COLO829 (cell line): ENCODE measurements at regions not wholly inside any gene's neighbourhood (a gene's known extent, or its start where the extent isn't known, plus 50 kb on each side); places are given as distances from the start of the nearest gene placed in this dataset.
A peak's percentile ranks its signal among the peaks of the same experiment; 100 is the strongest.

Experiments used
- DNase-seq: peaks from one replicate; pipeline ENCODE4 v3.0.0; 2012; ENCODE audit warnings: low spot score

DNA sequence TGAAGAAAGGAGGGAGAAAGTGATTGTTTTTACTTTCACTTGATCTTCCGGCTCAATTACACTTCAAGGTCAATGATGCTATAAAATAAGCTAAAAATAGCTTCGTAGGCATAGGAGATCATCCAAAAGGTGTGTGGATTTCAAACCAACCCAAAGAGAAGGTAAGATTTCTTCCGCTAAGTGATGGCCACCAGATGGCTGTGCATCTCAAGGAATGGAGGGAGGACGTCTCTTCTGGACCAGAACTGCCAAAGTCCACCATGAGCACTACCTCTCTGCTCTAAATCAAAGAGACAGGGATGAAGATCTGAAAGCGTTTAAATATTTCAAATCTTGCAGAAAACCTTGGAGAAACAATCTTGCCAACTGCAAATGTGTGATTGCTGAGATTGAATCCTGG, 199.1 kb upstream of the ZPLD1 start:
- no peak for DNase-seq

DNA sequence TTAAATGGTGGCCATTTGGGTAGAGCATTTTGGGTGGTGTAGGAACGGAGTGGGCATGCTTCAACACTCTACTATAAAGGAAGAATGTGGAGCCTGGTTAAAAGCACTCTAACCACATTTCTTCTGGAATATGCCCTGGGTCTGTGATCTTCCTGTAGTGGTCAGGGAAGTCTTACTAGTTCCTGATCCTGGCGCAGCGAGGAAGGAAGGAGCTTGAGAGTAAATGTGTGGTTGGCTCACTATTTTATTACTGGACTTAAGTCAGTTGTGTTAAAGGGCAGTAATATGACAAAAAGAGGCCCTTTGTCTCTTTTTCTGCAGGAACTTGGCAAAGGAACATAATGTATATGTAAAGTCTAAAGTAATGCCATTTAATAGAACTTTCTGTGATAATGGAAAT, 197.6 kb upstream of the ZPLD1 start:
- no peak for DNase-seq

DNA sequence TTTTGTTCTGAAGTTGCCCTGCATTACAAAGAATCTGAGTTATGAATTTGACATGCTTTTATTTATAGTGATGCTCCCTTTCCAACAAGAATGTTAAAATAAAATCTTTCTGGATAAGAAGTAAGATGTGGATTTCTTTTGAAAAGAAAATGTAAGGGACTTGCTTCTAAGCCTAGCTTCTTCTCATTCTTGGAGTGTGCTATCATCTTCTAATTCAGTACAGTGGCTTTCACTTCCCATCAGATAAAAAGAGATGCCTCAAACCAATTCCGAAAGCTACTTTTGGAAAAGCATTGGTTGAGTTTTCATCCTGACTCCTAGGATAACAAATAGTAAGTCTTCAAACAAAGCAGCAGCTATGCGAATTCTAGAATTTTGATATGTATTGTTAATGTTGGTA, 197.0 kb upstream of the ZPLD1 start:
- DNase-seq = no peak

DNA sequence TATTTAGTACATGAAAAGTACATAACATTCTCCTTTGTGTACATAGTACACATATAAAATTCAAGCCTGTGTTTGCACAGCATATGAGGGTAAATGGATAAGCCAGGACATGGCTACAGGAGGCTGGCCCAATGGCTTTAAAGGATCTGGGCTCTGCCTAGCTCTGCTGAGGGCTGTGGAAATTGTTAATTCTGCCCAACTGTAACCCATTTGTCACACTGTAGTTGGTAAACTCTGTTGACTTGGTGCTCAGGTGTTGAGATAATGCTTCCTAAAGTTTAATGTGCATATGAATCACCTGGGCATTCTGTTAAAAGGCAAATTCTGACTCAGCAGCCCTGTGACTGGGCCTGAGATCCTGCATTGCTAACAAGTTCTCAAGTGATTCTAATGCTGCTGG, 196.5 kb upstream of the ZPLD1 start:
- DNase-seq = no peak

DNA sequence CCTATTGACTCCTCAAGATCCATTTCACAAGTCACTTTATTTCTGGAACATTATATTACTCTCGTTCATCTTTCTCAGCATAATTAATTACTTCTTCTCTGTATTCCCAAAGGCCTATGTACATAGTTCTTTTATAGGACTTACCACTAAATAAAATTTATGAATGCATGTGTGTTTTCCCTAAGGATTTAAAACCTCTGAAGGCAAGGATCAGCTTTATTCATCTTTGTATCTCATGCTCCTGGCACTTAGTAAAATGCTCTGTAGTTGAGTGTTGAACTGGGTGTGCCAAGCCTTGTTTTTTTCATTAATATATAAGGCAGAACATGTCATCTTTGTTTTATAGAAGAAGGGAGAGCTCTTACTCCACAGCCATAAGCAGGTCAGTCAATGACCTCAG, 194.1 kb upstream of the ZPLD1 start:
- peak; percentile 51 for DNase-seq

DNA sequence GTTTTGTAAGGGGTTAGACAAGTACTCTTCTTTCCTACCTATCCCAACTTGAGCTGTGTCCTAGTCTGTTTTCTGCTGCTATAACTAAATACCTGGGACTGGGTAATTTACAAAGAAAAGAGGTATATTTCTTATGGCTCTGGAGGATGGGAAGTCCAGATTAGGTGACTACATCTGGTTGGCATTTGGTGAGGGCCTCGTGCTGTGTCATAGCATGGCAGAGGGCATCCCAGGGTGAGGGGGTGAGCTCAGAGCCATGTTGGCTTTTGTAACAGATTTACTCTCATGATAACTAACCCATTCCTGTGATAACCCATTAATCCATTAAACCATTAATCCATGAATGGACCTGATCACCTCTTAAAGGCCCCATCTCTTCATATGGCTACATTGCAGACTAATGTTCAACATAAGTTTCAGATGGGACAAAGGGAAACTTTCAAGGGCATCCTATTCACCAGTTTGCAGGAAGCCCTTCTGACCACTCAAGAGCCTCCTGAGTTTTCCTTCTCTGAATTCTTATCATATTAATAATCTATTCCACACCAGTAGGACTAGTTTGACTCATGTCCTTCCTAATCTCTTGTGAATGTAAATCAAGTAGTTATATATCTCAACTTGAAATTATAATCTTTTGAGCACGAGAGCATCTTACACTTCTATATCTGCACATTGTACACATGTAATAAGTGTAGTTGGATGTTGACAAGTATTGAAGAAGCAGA, 185.7 kb upstream of the ZPLD1 start:
- no peak for DNase-seq

DNA sequence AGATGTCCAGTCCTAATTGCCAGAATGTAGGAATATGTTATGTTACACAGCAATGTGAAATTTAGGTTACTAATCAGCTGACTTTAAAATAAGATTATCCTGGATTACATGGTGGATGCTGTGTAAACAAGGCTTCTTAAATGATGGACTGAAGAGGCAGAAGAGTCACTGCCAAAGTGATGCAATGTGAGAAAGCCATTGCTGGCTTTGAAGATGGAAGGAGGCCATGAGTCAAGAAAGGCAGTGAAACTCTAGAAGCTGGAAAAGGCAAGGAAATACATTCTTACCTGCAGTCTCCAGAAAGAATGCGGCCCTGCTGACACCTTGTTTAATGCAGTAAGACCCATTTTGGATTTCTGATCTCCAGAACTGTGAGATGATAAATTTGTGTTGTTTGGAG, 179.1 kb upstream of the ZPLD1 start:
- no peak for DNase-seq

DNA sequence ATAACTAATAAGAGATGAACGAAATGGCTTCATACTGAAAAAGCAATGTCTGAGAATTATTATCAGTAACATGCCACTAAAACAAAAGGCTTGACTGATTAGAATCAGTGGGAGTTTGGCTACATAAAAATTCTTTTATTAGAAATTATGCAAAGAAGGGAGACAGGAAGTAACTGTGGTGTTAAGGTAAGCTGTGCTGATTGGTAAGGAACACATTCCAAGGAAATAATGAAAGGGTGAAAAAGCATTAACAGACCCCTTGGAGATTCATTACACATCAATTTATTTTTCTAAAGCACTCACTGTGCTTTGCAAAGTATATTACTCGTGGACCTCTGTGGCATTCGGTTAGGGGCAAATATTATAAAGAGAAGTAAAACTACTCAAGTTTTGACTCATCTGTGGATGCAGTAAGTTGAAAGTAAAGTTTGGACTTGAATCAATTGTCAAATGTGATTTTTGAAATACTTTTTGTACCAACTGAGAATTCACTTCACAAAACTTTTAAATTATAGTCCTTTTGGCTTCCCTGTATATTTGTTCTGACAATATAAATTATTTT, 176.1 kb upstream of the ZPLD1 start:
- peak; percentile 32 for DNase-seq

DNA sequence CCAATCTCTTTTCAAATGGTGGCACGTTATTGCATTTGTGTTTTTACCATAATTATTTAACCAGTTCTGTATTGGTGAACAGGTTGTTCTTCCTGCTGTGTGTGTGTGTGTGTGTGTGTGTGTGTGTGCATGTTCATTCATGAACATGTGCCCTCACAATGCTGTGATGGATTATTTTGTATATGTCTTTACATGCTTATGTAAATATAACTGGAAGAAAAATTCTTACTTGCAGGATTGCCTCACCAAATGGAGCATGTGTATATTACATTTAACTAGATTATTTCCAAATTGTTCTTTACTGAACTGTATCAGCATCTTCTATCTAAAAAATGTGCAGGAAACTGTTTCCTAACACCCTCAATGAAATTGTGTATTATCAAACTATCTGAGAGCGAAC, 175.2 kb upstream of the ZPLD1 start:
- DNase-seq = no peak

DNA sequence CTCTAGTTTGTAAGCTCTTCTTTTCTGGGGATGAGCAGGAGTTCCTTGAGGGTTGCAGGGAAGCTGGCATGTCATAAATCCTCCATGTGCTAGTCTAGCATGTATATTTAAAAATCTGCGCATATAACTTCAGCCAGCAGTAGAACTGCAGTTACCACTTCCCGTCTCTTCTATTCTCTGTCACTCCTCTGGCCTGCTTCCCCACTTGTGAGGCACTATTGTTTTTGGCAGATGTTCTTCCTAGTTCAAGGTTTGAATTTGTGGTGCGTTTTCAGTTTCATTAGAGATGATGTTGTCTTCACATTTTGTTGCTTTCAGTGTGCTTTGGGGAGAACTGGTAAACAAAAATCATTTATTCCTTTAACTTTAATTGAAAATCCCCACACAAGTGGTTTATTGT, 169.1 kb upstream of the ZPLD1 start:
- no peak for DNase-seq

DNA sequence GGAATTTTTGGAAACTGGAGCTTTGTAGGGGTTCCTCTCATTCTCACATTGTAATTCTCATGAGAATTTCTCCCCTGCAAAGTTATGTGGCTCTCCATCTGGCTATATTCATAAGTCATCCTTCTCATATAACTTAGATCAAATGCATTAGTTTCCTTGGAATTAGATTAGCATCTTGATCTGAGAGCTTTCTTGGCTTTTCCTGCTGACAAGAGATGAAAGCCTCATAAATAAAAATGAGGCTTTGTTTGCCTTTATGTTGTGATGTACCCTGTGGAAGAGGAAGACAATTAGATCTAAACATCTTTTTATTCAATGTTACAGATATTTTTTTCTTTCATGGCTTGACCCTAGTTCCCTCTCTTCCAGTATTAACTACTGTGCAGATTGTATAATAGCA, 165.4 kb upstream of the ZPLD1 start:
- DNase-seq = no peak

DNA sequence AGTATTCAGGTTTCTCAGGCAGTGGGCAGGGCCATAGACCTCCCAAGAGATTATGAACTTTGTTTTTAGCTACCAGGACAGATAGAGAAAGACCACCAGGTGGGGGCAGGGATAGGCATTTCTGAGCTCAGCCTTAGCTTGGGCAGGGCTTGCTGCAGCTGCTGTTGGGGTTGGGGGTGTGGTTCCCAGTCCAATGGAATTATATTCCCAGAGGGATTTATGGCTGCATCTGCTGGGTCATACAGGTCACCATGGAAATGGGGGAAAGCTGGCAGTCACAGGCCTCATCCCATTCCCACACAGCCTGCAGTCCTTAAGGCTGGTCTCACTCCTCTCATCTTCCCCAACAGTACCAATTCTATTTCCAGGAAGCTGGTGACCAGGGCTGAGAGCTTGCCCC, 144.6 kb upstream of the ZPLD1 start:
- DNase-seq = no peak

DNA sequence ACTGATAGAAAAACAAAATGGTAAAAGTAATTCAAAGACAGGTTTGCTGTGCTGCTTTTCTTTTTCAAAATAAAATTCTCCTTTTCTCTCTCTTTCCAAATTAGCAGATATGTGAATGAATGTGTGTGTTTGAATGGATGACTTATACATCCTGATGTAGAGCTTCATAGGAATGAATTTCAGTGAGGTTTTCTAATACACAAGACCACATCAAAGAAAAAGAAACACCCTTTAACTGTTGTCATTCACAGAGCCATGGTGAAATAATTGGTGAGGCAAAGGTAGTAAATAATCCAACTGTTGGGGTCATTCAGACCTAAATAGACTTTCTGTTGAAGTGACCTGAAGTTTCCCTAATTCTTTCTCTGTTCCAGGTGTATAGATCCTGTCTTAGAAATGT, 139.1 kb upstream of the ZPLD1 start:
- no peak for DNase-seq

DNA sequence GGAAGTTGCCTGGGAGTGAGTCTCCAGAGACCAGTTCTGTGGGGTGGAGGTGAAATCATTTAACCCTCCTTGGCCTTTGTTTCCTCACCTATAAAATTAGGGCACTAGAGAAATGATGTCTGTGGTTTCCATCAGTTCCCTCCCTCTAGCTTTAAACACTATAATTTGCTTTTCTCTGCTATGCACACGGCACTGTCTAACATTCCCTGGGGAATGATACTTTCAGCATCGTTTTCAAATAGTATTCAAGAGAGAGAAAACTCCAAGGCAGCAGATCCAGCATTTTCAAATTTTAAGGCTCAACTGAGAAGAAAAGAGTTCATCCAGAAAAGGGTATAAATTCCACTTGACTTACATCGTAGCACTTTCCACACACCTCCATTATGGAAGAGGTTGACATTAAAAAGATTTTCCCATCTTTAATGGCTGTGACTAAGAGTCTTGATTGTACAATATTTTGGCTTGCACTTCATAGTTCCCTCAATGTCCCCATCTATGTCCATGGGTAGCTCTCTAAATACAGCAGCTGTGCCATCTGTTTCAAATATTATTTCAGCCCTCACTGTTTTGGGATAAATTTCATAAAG, 137.7 kb upstream of the ZPLD1 start:
- DNase-seq = no peak

DNA sequence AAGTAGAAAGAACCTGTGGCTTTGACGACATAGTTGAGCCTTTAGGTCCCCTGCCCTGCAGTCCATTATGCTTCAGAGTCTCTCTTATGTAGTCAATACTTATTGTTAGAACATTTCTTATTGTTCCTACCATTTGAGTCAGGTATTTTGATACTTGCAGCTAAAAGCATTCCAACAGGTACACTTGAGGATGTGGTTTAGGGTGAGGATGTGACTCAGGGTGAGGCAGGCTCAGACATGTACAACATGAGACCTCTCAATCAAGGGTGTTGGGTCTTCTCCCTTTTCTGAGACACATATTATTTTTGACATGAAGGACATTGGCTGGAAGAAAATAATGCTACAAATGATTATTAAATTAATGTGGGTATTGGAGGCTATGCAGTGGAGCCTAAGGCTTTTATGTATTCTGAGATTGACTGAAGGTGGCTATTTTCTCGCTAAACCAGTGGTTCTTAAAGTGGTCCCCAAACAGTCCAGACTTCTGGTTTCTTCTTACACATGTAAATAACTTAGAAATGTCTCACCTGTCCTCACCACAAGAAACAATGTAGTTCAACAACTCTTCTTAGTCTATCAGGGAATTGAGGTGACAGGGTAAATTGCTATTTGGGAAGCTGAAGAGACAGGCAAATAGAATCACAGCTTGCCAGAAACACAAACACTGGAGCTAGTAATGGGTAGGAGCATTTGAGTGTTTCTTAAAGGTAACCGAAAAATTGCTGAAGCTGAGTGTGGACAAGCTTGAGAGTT, 135.5 kb upstream of the ZPLD1 start:
- no peak for DNase-seq

DNA sequence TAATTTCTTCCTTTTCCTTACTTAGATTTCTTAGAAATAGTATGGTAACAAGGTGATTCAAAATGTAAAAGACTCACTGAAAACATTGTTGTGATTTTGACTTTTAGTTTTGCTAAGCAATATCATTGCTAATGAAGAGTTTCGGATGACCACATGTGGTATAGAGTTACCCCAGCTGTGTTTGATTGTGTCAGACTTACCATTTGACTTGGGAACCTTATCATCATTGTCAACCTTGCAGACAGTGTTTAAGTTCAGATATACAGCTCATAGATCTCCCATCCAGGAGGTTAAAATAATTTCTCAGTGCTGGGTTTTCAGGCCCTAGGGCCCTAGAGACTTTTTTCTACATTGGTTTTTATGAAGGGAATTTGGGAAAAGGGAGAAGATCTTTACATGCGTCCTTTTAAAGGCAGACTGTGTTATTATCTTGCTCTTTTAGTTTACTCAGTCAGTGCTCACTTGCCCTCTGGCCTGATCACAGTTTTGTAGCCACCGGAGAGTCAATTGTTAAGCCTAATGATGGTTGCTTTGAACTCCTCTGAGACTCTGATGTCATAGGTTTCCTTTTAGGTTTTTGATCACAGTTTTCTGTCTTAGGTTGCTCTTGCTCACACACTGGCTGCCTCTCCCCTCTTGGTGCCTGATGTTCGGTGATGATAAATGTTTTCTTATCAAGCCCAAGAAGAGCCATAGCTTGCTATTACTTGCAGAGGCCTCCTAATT, 133.5 kb upstream of the ZPLD1 start:
- DNase-seq = no peak

DNA sequence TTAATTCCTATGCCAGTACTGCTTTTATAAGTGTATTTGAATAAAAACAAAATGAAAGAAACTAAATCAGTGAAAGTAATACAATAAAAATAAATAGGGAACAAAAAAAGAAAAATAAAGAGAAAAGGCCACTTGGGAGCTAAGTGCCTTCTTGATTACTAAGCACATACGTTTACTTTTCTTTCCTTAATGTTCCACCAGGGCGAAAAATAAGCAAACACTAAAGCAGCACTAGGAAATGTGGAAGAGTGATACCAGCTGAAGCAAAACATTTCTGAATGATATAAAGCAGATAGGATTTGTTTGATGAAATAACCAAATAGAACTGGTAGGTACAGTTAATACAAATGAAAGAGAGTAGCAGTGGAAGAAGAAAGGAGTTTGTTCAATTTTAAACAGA, 132.8 kb upstream of the ZPLD1 start:
- DNase-seq = no peak

DNA sequence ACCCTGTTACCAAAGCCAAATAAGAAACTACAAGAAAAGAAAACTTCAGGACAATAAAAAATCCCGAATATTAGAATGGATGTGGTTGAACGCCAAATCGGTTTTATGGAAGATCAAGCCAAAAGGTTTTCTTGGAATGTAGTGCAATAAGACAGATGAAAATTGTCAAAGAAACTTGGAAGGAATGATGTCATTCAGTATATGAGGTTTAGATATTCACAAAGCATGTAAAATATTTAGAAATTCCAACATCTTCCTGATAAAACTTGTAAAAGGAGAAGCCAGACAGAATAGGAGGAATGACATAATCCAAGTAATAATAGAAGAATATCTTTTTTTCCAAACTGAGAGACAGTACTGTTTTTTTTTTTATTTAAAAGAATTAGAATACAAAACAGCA, 130.3 kb upstream of the ZPLD1 start:
- no peak for DNase-seq

DNA sequence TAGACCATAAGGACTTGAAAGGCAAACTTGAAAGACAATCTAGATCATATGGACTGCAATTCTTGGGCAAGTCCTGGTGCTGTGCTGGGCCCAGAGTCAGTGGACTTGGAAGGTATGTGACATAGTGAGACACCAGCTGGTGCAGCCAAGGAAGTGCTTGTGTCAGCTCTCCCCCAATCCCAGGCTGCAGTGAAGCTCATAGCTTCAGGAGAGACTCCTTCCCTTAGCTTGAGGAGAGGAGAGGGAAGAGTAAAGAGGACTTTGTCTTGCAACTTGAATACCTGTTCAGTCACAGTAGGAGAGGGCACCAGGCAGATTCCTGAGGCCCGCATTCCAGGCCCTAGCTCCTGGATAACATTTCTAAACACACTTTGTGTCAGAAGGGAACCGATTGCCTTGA, 127.4 kb upstream of the ZPLD1 start:
- no peak for DNase-seq

DNA sequence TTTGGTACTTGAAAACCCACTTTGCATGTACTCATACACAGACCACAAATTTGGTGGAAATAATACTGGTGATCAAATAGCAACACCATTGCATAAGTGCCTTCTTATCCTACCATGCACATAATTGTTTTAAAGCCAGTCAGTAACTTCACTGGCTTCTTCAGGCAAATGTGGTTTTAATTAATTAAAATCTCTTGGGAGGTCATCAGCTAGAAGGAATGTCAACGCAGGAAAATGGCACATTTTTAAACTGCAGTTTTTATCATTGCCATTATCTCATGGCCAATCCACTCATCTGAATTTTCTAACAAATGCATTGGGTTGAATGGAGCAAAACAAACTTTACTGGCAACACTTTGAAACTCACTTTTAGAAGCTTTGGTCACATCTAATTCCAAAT, 105.7 kb upstream of the ZPLD1 start:
- no peak for DNase-seq

DNA sequence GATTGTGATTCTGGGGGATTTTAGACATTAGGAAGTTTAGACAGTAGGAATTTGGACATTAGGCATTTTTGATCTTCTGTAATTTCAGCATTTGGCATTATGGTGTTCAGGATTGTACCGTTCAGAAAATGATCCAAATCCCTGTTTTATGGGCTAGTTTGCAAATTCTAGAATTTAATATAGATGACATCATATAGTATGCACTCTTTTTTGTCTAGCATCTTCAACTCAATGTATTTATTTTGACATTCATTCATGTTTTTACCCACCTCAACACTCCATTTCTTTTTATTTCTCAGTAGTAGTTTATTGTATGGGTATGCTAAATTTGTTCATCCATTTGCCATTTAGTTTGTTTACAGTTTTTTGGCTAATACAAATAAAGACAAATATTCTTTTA, 105.3 kb upstream of the ZPLD1 start:
- DNase-seq = no peak

DNA sequence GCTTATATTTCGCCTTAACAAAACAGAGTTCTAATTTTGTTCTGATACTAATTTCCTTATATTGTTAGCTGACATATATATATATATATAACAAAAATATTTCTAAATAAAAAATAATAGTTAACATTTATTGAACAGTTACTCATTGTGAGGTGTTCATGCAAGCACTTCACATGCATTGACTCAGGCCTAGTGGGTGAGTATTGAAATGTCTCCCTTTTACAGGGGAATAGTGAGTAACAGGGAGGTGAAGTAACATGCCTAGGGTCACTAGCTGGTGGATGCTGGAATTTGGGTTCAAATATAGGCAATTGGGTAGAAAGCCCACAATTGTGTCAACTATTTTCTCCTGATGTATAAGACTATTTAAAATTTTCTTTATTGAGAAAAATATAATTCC, 102.6 kb upstream of the ZPLD1 start:
- no peak for DNase-seq

DNA sequence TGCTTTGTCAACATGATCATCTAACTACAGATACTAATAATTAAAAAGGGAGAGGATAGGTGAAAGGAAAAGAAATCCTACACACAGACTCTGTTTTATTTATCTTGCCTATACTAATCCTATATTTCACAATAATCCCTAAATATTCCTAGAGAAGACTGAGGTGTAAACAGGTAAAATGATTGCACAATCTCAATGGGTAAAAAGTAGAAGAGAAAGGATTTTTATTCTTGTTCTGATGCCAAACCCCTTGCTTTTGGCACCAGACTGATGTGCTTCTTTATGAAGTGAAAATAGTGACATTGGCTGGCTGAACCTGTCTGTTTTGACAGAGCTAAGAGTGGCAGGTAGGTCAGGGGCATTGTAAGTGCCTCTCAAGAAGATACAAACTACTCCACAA, 101.9 kb upstream of the ZPLD1 start:
- no peak for DNase-seq
